IPS-NIHi7 (cell line): ENCODE measurements at regions not wholly inside any gene's neighbourhood (a gene's known extent, or its start where the extent isn't known, plus 50 kb on each side); places are given as distances from the start of the nearest gene placed in this dataset.
"Not testable (repeated sequence)": the region's sequence is repeated elsewhere in the genome, so short reads cannot be mapped to it uniquely, and the experiment has no call there.

ENCODE experiments used
- DNase-seq: peaks from one replicate; pipeline ENCODE4 v3.0.0; 2012; ENCODE audit warnings: mixed read lengths; ENCODE audit errors: extremely low spot score

DNA sequence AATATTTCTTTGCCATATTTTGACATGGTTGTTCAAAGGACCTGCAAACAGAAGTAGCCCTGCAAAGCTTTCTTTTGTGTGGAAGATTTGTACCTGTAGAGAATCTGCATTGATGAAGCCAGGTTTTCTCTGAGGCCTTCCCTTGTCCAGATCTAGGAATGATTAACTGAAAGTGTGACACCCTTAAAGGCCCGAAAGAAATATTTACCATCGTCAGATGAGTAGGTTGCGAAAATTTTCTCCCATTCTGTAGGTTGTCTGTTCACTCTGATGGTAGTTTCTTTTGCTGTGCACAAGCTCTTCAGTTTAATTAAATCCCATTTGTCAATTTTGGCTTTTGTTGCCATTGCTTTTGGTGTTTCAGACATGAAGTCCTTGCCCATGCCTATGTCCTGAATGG lies 439.0 kb downstream of the SMARCA1 start:
- not testable (repeated sequence) for DNase-seq

DNA sequence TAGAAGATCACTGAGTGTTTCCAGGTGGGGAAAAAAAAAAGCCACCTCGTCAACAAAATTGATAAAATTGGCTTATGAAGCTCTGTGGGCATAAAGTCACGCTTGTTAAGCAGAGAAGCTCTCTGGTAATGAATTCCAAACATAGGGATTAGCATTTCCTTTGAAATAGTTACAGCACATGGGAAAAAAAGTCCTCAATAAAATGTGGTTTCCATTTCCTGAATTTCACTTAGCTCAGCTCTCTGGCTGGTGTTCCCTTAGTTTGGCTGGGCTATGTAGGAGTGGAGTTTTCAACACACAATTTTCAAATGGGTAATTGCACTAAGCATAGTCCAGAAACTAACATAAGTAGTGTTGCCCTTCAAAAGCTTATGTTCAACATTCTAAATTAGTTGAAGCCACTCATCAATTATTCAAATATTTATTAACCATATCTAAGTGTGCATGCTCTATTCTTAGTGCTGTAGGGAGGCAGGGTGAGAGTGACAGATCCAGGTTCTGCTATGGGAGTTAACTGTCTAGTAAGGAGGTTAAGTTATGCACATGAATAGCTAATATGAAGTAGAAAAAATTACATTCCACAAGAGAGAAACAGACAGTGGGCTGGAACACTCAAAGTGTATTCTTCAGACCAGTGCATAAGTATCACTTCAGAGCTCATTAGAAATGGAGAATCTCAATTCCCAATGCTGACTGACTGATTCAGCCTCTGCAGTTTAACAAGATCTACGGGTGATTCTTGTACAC lies 445.7 kb downstream of the SMARCA1 start:
- no peak for DNase-seq

DNA sequence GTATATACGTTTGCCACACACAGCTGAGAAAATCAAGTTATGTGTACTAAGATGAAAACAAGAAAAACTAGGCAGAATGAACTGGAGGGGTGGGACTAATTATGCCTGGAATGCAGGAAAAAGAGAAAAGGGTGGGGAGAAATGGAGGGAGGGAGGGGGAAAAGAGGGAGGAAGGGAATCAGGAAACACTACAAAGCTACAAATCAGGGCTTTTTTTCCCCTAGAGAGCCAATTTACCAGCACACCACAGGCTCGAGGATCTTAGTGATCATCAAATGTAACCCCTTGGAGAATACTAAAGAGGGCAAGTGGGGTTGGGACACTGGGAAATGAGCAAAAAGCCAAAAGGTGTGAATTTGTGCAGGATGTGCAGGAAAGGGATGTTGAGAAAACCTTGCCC lies 451.9 kb downstream of the SMARCA1 start:
- no peak for DNase-seq

DNA sequence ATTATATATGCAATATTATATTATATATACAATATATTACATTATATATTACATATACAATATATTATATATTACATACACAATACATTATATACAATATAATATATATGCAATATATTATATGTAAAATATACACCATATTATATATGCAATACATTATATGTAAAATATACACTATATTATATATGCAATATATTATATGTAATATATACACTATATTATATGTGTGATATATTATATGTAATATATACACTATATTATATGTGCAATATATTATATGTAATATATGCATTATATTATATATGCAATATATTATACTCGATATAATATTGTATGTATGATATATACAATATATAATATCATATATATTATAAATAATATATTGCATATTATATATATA lies 457.4 kb downstream of the SMARCA1 start:
- DNase-seq, result no peak

DNA sequence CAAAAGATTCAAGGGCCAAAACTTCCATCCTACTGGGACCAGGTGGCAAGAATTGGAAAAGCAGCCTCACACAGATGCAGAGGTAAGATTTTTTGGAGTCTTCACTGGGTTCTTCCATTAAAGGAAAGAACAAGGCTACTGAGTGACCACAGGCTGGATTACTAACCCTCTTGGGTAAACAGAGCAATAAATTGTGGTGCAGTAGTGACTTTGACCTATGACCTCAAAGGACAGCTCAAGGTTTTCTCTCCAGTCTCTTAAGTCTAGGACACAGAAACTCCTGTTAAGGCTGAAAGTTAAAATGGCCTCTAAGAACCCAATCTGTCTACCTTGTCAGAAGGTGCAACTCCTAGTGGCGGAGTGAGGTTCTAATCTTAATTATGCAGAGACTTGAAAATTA lies 464.9 kb downstream of the SMARCA1 start:
- no peak for DNase-seq

DNA sequence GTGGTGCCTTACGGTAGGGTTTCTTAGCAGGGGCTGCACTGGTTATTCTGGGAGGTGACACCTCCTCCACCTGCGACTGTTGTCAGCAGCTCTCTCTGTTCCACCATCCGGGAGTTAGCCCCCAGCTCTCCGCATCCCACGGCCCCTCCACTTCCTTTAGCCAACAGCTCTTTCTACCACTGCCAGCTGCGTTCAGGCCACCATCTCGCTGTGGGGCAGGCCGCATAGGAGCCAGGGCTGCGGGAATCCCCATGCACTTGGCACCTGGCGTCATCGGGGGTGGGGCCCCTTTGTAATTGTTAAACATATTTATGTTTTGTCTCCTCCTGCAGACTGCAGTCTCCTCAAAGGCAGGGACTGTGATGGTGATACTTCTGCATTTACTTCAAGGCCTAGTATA lies 480.2 kb downstream of the SMARCA1 start:
- DNase-seq, result no peak

DNA sequence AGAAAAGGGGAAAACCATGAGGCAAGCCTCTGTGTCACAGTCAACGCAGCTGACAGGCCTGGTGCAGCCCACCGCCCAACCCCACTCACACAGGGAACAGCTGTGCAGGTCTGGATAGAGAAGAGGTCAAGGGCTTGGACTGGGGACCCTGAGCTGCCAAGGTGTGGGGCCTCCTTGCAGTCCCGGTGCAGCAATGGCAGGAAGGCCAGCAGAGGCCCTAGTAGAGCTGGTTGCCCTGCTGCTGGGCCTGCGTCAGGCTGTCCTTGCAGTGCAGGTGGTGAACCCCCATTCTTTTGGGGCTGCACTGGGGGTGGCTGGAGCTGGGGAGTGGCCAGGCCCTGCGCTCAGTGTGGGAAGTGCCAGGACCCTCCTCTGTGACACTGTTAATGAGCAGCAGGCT lies 482.0 kb downstream of the SMARCA1 start:
- no peak for DNase-seq

DNA sequence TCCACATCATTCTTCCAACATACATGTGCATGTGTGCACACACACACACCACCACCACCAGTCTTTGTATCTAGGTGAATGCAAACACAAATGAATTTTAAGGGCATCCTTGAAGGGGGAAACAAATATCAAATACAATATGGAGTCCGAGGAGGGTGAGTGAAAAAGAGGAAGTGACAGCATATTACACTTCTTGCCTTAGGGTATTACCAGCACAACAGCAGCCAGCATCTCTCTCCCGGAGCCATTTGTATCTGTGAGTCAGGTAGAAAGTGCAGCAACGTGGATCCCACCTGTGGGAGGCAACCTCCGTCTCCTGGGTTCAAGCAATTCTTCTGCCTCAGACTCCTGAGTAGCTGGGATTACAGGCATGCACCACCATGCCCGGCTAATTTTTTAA lies 483.2 kb downstream of the SMARCA1 start:
- no peak for DNase-seq

DNA sequence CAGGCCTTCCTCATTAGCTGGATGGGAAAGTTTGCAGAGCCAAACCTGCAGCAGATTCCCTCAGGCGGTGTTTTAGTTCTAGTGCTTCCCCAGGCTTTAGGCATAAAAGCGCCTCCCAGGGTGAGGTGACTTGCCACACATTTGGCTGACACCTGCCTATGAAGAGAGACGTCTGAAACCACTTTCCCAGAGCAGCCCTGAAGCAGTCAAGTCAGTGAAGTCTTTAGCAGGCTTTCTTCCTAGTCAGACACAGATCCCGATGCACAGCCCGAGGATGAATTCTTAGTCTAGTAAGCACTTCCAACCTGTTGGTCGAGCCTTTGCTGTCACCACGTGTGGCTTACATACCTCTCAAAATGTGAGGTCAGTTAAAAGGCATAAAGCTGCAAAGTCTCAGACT lies 484.1 kb downstream of the SMARCA1 start:
- no peak for DNase-seq

DNA sequence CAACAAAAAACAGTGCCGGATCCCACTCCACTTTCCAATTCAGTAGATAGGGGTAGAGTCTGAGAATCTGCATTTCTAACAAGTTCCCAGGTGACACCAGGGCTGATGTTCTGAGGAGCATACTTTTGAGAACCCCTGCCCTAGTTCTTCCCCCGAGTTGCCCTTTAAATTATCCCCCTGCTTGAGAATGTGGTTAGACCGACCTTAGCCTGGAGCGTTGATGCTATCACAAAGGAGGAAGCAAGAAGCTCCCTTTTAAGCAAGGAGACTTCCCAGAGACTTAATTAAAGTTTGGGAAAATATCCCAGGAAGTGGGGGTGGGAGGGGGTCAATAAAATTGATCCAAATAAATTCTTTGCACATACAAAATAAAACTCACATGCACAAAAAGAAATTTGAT lies 485.9 kb downstream of the SMARCA1 start:
- DNase-seq, result no peak

DNA sequence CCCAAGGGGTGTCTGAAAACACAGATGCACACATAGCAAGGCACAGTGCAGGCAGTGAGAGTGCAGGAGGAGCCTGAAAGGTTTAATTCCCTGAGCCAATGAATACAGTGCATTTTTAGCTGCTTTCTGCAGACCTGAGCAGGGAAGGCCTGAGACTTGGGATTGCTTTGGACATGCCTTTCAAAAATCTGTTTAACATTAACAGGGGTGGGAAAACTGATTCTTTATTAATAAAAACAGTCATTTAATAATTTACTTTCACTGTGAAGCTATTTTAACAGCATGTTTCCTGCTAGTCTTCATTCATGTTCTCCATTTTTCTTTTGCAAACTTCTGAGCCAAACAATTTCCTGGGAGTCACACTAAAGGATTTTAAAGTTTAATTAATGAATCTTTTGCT lies 488.1 kb downstream of the SMARCA1 start:
- DNase-seq, result no peak

DNA sequence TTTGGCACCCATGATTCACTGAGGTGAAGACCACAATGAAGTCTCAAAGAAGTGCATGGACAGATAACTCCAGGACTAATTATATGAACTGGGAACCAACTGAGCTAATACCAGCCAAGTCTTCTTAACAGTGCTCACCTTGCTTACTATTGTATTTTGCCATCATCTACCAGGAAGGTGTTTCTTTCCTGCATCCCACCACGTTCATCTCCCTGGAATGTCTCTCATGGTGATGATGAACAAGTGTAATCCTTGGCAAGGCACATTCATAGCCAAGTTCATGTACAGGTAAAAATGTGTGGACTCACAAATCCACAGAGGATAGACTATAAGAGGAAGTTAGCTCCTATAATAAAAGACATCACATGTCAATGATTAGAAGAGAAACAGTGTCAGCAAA lies 489.1 kb downstream of the SMARCA1 start:
- DNase-seq, result no peak

DNA sequence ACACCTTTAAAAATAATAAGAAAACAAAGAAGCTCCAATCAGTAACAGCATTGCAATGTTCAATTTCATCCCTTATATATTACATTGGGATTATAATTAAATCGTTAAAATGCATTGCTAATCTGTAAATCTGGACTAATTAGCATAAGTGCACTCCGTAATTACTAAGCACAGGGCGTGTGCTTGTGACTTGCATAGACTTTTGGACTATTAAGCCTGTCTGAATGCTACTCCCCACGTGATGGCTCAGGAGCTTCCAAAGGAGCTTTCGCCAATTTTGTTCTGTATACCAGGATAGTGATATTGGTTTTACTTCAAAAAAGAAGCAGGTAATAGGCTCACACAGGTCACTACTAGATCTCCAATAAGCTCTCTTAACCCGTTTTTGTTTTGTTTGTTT lies 497.1 kb downstream of the SMARCA1 start:
- no peak for DNase-seq

DNA sequence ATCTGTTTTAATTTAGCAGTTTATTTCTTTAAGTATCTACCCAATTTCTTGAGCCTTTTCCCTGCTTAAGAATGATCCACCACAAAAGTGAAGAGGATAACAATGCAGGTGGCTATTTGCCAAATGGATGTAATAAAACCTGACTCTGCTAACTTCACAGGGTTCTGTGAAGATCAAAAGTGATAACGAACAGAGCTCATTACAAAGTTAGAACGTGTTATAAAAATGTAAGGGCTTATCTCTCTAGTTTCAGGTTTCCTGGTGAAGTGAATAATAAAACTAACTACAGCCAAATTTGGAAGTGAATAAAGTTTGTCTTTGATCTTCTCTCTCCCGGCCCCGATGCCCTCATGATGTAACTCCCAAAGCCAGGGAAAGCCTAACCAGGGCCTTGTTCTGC lies 497.9 kb downstream of the SMARCA1 start:
- DNase-seq, result no peak

DNA sequence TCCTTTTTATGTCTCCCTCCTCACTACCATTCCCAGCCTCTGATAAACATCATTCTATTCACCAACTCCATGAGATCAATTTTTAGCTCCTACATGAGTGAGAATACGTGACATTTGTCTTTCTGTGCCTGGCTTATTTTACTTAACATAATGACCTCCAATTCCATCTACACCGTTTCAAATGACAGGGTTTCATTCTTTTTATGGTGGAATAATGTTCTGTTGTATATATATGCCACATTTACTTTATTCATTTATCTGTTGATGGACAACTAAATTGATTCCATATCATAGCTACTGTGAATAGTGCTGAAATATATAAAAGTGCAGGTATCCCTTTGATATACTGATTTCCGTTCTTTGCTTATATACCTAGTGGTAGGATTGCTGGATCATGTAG lies 503.9 kb downstream of the SMARCA1 start:
- no peak for DNase-seq

DNA sequence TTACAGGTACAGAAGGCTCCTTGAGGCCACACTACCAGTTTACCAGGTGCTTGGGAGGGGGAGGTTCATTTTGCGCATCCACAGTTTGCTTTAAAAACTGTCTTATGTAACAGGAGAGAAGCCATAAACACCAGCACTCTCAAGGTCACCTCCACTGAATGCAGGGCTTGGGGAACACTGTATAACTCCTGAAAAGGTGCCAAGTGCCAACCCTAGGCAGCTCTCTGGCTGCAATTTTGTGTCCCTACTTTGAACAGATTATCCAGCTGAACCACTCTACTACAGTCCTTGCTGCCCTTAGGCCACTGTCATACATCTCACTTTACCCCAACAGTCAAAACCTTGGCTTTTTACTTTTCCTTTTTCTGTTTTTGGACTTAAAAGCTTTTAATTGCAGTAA lies 507.9 kb downstream of the SMARCA1 start:
- DNase-seq, result no peak

DNA sequence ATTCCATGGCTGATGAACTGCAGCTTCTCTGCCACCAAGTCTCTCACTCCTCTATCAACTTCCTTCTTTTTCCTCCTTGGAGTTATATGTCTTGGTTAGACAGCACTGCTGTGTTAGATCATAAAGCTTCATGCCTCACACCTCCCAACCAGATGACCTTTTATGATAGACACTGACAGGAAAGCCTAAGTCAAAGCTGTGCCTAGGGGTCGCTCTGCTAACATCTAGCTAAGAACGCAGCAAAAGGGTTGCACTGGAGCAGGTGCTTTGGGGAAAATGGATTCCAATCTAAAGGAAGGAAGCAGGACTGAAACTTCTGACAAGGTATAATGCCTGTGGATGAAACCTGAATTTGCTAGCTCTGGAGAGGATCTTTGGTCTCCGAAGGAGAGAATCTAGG lies 509.7 kb downstream of the SMARCA1 start:
- DNase-seq, result peak; percentile 59

DNA sequence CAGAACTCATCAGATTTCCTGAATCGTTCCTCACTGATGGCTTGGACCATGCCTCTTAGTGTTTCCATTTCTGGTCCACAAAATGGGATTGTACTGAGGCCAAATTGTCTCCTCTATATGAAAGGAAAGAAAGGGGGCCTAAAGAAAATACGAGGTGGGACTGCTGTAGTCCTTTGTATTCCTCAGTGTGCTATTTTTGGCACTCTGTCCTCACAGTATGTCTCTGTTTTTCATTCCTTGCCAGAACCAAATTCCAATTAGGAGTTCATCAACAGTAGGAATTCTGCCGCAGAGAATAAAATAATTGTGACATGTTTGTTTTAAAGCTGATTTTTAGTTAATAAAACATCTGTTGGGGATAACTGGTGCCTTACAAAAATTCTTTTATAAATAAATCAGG lies 515.7 kb downstream of the SMARCA1 start:
- no peak for DNase-seq

DNA sequence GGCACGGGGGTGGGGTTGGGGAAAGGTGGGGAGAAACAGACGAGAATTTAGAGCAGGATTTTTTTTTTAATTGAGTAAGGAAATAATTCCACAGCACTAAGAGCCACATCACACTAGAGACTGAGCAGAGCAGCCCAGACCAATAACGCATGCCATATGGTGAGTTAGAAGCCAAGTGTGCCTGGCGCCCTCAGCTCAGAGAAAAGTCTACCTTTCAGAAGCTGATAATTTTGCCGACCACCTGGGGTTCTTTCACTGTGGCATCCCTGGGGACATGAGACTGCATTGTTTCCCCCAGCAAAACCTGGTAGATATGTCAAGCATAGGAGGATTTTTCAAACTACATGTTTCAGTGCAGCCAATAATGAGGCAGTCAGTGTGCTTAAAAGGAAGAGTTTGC lies 516.8 kb downstream of the SMARCA1 start:
- DNase-seq, result no peak

DNA sequence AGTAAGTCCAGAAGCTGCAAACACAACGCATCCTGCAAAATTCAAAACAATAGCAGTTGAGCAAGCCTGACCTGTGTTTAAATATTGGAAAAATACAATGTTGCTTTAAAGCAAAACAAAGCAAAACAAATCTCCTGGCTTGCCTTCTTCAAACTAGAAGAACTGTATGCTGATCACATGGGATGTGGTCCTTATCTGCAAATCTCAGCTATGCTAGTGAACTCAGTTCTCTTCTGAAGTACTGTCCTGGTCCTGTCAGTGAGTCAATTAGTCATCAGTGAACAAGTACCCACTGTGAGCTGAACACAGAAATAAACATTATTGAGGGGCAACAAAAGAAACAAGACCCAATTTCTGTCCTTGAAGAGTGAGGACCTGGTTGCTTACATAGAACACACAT lies 522.5 kb downstream of the SMARCA1 start:
- DNase-seq, result no peak

DNA sequence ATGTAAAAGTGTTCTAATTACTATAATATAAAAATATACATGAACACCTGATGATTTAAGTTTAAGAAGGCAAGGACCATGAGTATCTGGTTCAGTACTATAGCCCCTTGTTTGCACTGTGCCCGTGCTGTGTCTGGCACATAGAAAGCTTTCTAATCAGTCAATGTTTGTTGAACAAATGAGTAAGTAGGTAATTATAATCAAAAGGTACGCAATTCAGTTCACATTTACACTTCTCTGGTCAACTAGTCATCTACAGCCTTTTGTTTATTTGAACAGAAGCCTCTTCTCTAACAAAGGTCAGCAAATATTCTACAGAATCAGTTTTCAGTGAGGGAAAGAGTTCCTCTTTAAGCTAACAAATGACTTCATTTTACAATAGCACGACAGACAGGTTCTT lies 523.3 kb downstream of the SMARCA1 start:
- DNase-seq, result no peak

DNA sequence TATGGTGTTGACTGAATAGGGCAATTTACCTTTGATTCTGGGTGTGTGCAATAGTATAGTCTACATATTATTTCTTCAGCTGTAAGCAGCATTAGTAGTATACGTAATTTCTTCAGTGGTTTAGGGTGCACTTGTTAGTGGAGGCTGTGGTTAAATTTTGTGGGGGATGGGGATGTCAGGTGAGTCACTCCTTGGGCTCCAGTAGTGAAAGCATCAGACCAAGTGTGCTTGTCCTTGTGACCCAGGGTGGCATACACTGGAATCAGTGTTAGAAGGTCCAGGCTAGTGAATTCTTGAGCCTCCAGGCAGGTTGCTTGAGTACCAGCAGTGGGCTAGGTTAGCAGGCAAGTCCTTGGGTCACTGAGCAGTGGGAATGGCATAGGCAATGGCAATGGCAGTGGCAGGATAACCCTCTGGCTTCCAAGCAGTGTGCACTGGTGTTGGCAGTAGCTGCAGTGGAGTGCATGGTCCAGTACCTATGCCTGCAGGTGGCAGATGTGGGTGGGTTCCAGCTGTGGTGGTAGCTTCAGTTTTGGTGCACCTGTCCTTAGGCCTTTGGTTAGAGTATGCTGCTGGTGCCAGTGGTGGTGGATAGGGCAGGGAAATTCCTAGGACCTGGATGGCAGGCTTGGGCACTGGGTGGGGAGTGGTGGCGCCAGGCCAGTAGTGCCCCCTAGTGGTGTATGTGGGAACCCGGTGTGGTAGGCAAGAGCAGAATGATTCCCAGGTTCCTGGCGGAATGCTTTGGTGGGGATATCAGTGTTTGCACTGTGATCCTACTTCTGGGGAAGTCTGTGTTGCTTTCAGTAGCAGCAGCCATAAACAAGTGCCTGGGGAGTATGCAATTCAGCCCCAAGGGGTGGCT lies 531.0 kb downstream of the SMARCA1 start:
- peak; percentile 68 for DNase-seq

DNA sequence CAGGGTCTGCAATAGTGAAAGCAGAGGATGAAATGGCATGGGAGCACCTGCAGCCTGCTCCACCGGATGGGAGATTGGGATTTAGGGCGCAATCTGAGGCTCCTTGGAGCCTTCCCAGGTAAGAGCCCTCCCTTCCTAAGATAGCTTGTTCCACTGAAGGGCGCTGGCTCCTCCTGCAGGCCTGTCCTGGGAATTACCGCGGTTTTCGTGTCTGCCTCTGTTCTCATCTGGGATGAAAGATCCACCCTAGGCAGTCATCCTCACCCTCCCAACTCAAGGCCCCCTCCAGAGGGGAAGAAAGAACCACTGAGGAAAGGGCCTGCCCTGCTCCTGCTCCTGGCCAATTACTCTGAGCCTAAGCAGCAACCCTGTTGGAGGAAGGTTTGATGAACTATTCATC lies 547.5 kb downstream of the SMARCA1 start:
- DNase-seq, result peak; percentile 90
